GM20000 (cell line): ENCODE measurements at regions not wholly inside any gene's neighbourhood (a gene's known extent, or its start where the extent isn't known, plus 50 kb on each side); places are given as distances from the start of the nearest gene placed in this dataset.

Experiments
- DNase-seq: peaks from one replicate; pipeline ENCODE4 v3.0.0; 2012; ENCODE audit warnings: low spot score
- TF ChIP-seq, protein P1 (sequence below): IDR thresholded peaks from 2 replicates; pipeline ENCODE4 v1.5.1; 2012; ENCODE audit warnings: mild to moderate bottlenecking, control low read depth; ENCODE audit errors: extremely low read depth, missing control alignments

DNA sequence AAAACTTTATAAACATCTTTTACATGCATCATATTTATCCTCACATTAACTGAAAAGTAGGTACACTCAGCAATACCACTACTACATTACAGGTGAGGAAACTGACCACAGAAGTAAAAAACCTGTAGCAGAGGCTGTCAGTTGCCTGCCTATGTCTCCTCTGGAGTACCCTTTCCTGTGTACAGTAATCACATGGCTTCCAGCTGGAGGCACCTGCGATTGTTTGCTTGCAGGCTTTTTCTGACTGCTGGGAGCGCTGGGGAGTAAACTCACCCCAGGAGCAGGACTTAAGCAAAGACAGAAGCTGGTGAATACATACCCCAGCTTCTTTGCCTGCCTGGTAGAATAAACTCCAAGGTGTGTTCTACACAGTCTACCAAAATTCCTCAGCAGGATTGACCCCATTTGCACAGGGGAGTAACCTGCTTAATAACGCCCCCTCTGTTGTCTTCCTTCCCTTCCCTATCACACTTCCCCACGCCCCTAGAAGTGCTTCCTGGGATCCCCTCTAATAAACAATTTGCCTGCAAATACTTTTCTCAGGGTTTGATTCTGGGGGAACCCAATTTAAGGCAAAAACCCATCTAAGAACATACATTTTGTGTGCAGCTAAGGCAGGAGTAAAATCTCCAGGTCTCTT lies 138.9 kb downstream of the PTH2R start:
- no peak for DNase-seq
- TF ChIP-seq, protein P1, sequence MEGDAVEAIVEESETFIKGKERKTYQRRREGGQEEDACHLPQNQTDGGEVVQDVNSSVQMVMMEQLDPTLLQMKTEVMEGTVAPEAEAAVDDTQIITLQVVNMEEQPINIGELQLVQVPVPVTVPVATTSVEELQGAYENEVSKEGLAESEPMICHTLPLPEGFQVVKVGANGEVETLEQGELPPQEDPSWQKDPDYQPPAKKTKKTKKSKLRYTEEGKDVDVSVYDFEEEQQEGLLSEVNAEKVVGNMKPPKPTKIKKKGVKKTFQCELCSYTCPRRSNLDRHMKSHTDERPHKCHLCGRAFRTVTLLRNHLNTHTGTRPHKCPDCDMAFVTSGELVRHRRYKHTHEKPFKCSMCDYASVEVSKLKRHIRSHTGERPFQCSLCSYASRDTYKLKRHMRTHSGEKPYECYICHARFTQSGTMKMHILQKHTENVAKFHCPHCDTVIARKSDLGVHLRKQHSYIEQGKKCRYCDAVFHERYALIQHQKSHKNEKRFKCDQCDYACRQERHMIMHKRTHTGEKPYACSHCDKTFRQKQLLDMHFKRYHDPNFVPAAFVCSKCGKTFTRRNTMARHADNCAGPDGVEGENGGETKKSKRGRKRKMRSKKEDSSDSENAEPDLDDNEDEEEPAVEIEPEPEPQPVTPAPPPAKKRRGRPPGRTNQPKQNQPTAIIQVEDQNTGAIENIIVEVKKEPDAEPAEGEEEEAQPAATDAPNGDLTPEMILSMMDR: no peak

DNA sequence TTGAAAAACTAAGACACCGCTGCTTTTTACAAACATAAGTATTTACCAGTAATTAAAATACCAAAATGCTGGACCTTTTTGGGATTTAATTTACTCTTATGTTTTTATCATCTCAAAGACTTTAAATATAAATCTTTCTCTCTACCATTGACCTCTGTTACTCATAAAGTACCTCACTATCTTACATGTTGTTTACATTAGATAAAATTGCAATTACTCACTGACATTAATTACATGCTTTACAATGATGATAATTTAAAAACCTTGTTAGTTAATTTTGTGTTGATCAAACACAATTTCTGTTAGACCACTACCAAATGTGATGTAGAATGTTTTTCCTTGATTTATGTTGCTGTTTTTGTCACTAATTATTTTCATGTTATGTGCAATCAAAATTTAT lies 139.5 kb downstream of the PTH2R start:
- no peak for DNase-seq
- TF ChIP-seq, protein P1: no peak

DNA sequence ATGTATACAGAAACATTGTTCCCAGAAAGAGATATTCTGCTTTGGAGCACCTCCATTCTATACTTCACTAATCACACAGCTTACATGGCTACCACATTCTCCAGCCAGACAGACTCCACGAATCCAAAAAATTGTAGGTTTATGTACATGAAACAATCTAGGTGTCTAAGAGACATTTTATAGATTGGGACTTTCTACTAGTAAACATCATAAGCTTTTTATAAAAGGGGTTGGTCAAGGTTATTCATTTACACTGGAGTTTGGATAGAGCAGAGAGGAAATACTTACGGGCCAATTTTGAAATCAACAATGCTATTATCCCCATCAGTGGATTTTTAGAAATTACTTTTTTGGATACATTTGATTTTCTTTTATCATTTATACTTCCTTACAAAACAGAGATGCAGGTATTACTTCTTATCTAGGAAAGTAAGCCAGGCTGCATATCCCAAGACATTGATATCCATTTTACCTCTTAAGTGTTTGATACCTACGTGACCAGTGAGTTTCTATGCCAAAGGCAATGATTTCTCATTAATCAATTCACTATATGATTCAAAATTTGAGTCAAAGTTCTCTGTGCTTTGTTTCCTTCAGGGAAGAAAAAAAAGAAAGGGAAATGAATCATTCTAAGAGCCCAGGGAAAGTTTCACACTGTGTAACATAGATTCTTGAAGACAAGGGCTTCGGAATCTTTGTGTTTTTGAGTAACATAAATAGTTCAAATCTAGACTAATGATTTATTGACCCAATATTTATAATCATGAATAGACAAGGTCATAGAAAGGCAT lies 140.5 kb downstream of the PTH2R start:
- TF ChIP-seq, protein P1: no peak
- no peak for DNase-seq

DNA sequence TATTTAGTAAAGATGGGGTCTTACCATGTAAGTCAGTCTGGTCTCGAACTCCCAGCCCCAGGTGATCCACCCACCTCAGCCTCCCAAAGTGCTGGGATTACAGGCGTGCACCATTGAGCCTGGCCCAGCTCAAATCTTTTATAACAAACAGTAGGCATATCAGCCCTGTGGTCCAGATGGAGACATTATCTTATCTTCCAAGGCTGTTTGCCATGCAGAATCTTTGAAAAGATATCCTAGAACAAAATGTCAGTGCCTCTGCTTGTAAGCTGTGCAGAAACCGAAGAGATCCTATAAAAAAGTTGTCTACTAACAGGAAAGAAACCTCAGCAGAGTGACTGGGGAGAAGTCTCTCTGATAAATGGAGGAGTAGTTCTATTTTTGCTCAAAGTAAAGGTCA lies 142.1 kb downstream of the PTH2R start:
- TF ChIP-seq, protein P1: no peak
- DNase-seq: no peak

DNA sequence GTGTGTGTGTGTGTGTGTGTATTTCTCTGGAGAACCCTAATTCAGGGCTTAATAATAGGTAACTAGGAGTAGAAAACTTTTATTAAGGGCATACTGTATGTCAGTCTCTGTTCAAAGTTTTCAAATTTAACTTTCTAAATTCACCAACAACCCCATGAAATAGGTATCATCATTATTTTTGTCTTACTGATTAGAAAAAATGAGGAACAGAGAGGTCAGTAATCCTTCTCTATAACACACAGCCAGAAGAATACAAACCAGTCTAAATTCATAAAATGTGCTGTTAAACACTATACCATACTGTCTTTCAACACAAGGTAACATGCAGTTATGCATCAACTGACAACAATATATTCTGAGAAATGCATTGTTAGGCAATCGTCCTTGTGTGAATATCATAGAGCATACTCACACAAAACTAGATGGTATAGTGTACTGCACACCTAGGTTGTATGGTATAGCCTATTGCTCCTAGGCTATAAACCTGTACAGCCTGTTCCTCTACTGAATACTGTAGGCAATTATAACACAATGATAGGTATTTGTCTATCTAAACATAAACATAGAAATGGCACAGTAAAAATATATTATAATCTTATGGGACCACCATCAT lies 143.1 kb downstream of the PTH2R start:
- TF ChIP-seq, protein P1: no peak
- DNase-seq: no peak

DNA sequence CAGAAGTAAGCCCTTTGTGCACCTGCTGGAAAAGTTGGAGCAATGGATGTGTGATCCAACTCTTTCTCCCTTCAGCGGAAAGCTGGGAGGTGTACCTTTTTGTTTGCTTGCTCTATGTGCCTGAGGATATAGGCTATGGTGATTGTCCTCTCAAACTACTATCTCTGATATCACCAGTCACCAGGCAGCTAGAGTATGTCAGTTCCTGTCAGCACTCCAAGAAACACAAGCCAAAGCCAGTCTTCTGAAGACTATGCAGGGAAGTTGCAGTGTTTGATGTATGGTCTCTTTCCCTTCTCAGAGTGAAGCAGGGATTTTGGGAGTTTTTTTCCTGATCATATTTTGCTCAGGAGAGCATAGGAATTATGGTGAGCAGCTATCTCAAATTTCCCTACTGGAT lies 146.4 kb downstream of the PTH2R start:
- TF ChIP-seq, protein P1: no peak
- no peak for DNase-seq

DNA sequence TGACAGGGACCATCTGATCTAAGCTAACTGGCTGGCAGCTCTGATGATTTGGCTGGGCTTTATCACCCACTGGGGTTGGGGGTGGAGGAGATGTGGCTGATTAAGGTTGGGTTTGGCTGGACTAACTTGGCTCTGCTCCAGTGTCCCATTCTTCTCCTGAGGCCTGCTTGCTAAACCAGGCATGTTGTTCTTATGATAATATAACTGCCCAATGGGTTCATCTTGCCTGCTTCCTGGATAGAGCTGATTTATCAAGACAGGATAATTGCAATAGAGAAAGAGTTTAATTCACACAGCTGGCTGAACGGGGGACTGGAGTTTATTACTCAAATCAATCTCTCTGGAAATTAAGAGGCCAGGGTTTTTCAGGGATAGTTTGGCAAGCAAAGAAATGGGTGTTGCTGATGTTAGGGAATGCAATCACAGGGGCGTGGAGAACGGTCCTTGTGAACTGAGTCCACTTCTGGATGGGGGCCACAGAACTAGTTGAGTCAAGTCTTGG lies 150.4 kb downstream of the PTH2R start:
- DNase-seq: no peak
- TF ChIP-seq, protein P1: no peak
